Chondrocyte (in vitro differentiated cells): ENCODE measurements at regions not wholly inside any gene's neighbourhood (a gene's known extent, or its start where the extent isn't known, plus 50 kb on each side); places are given as distances from the start of the nearest gene placed in this dataset.

ENCODE experiments used
- DNase-seq: peaks from one replicate; pipeline ENCODE4 v3.0.0; 2021; ENCODE audit warnings: mixed read lengths, low spot score
- H3K27ac Mint-ChIP-seq: one replicate; pipeline ENCODE4 v1.8.0; 2021; ENCODE audit warnings: mild to moderate bottlenecking, moderate library complexity, mixed read lengths; ENCODE audit not compliant: unreplicated experiment
- H3K27me3 Mint-ChIP-seq: 2 replicates; pipeline ENCODE4 v1.8.0; 2021; ENCODE audit warnings: low read depth, mixed read lengths
- H3K36me3 Mint-ChIP-seq: 2 replicates; pipeline ENCODE4 v1.8.0; 2021; ENCODE audit warnings: low read depth, mixed read lengths
- H3K4me1 Mint-ChIP-seq: 2 replicates; pipeline ENCODE4 v1.8.0; 2021; ENCODE audit warnings: low read depth, mild to moderate bottlenecking, mixed read lengths
- H3K4me3 Mint-ChIP-seq: one replicate; pipeline ENCODE4 v1.8.0; 2021; ENCODE audit warnings: mild to moderate bottlenecking, moderate library complexity, mixed read lengths; ENCODE audit not compliant: unreplicated experiment
- H3K9me3 Mint-ChIP-seq: 2 replicates; pipeline ENCODE4 v1.8.0; 2021; ENCODE audit warnings: low read depth, mixed read lengths
- TF ChIP-seq, protein P1 (sequence below): fragments of 200-600 bp; sonication (generic); IDR thresholded peaks from 2 replicates; pipeline ENCODE4 v1.5.0; 2021; ENCODE audit warnings: antibody characterized with exemption, mild to moderate bottlenecking, moderate library complexity

DNA sequence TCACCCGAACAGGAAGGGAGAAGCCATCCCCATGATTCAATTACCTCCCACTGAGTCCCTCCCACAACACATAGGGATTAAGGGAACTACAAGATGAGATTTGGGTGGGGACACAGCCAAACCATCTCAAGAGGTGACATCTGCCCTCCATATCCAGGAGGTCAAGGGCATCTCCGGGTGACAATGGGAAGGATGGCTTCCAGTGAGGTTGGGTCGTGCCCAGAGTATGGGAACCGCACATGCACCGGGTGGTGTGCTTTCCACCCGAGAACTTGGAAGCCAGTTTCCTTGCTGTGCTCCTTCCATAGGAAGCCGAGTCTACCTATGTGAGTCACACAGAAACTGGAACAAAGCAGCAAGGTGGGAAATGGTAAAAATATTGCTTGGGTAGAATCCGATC, 216.9 kb upstream of the SALL3 start:
- Mint-ChIP-seq H3K4me1 (no peaks in the 10 kb centered on the region), H3K27me3 (no peaks in the 10 kb centered on the region), H3K4me3 (no peak overlapping the region), H3K27ac (no peak overlapping the region), H3K36me3 (no peaks in the 10 kb centered on the region), H3K9me3 (peaks cover 29% of the 10 kb centered on the region)
- TF ChIP-seq, protein P1, sequence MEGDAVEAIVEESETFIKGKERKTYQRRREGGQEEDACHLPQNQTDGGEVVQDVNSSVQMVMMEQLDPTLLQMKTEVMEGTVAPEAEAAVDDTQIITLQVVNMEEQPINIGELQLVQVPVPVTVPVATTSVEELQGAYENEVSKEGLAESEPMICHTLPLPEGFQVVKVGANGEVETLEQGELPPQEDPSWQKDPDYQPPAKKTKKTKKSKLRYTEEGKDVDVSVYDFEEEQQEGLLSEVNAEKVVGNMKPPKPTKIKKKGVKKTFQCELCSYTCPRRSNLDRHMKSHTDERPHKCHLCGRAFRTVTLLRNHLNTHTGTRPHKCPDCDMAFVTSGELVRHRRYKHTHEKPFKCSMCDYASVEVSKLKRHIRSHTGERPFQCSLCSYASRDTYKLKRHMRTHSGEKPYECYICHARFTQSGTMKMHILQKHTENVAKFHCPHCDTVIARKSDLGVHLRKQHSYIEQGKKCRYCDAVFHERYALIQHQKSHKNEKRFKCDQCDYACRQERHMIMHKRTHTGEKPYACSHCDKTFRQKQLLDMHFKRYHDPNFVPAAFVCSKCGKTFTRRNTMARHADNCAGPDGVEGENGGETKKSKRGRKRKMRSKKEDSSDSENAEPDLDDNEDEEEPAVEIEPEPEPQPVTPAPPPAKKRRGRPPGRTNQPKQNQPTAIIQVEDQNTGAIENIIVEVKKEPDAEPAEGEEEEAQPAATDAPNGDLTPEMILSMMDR = no peak
- no peak for DNase-seq

DNA sequence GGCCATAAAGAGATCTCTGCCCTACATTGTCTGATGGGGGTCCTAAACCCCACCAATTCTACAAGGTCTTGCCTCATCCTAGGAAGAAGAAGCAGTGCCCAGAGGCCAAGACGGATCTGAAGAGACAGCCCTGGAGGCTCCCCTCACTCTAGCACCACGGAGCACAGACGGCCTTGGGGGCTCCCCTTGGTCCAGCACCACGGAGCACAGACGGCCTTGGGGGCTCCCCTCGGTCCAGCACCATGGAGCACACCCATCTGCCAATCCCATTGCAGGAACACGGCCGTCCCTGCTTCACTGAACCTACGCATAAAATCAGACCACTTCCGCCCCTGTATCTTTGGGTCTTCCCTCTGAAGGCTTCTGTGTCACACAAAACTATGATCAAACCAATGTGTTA, 215.1 kb upstream of the SALL3 start:
- no peak overlapping the region for H3K4me3 Mint-ChIP-seq
- H3K27me3 Mint-ChIP-seq = no peaks in the 10 kb centered on the region
- TF ChIP-seq, protein P1 = no peak
- no peaks in the 10 kb centered on the region for H3K36me3 Mint-ChIP-seq
- peak; percentile 82 for DNase-seq
- no peak overlapping the region for H3K27ac Mint-ChIP-seq
- no peaks in the 10 kb centered on the region for H3K4me1 Mint-ChIP-seq
- H3K9me3 Mint-ChIP-seq = peaks cover 27% of the 10 kb centered on the region

DNA sequence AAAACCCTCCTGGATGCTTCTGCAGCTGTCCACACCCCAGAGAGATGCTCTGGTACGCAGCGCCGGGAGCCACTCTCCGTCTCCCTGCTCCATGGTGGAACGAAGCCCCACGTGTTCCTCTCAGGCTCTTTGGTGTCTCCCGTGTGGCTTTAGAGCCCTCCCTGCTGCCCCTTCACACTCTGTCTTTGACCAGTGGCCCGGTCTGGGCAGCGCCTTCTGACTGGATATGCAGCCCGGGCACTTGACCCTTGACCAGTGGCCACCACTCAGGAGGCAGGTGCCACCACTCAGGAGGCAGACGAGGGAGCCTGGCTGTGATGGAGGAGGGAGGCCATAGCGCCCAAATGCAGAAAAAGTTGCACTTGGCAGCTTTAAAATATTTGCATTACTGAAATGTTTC, 214.5 kb upstream of the SALL3 start:
- H3K27ac Mint-ChIP-seq = no peak overlapping the region
- H3K27me3 Mint-ChIP-seq = no peaks in the 10 kb centered on the region
- peak; percentile 83 for DNase-seq

DNA sequence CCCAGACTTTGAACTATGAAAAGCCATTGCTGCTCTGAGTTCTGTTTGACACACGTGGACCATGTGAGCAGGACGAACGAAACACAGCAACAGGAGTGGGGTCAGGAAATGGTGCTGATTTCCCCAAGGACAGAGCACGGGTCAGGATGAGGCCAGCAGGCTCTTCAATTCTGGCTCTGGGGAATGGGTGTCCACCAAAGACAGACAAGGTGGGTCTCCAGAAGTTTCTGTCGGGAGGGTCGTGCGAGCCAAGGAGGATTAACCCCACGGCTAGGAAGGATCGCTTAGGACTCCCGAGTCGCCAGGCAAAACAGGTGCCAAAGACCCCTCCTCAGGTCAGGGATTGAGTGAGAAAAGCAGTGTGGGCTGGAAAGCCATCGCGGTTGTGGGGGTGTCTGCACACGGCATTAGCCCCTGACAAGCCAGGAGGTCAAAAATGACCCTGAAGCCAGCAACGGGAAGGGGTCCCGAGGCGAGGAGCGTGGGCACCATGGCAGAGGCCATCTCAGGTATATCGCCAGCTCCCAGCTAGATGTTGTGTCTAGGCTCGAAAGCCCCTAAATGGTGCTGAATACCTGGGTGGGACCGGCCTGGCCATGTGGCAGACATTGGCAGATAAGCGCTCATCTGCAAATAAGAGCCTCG, 213.9 kb upstream of the SALL3 start:
- peak; percentile 64 for DNase-seq
- H3K9me3 Mint-ChIP-seq = peaks cover 19% of the 10 kb centered on the region
- no peaks in the 10 kb centered on the region for H3K27me3 Mint-ChIP-seq
- H3K27ac Mint-ChIP-seq = no peak overlapping the region
- no peak overlapping the region for H3K4me3 Mint-ChIP-seq
- H3K4me1 Mint-ChIP-seq = no peaks in the 10 kb centered on the region
- no peaks in the 10 kb centered on the region for H3K36me3 Mint-ChIP-seq
- TF ChIP-seq, protein P1 = no peak

More for the DNA sequence above, 214.5 kb upstream of the SALL3 start:
- Mint-ChIP-seq H3K9me3 (peaks cover 25% of the 10 kb centered on the region), H3K4me3 (no peak overlapping the region), H3K36me3 (no peaks in the 10 kb centered on the region), H3K4me1 (no peaks in the 10 kb centered on the region)
- TF ChIP-seq, protein P1 = no peak

DNA sequence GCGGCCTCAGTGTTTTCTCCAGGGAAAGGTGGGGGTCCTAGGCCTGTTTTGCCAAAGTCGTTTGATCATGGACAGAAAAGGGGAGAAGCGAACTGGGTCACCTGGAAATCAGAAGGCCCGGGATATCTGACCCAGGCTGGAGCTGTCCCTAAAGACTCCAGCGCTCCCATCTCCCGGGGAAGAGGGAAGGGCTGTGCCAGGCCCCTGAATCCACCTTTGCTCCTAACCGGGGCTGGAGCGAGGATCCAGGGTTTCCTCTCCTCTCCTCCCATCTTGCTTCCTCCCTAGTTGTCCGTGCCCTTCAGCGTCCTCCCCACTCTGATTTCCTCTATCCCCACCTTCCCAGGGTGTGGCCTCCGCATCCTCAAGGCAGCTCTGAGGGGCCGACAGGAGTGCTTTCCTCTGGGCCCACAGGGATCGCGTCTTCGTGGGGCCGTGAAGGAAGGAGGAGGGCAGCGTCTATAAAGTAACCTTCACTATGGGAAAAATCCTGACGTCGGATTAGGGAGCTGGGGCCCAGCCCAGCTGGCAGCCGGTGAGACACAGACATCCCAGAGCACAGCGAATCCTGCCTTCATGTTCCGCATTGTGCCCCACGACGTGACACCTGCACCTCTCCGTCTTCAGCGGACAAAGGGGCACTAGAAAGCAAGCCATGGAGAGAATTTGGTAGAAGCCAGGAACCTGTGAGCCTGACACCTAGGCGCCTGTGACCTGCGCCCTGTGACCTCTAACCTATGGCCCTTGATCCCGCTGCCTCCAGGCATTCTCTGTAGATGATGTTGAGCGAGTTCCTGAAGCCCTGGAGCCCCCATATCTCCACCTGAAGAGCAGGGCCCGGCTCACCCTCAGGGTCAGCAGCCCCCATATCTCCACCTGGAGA, 212.7 kb upstream of the SALL3 start:
- Mint-ChIP-seq H3K36me3 (no peaks in the 10 kb centered on the region), H3K4me1 (no peaks in the 10 kb centered on the region), H3K27me3 (no peaks in the 10 kb centered on the region), H3K9me3 (peaks cover 9% of the 10 kb centered on the region), H3K27ac (no peak overlapping the region), H3K4me3 (no peak overlapping the region)
- DNase-seq = peak; percentile 44
- TF ChIP-seq, protein P1 = no peak
